Parathyroid adenoma (tissue), 2 donors: ENCODE measurements at regions not wholly inside any gene's neighbourhood (a gene's known extent, or its start where the extent isn't known, plus 50 kb on each side); places are given as distances from the start of the nearest gene placed in this dataset.

Experiments
- H2AFZ ChIP-seq: fragments of 300-600 bp; sonication (generic); one replicate; pipeline ENCODE4 v1.7.0; 2017; ENCODE audit warnings: antibody characterized with exemption, mild to moderate bottlenecking
- H3K27ac ChIP-seq: fragments of 300-600 bp; sonication (generic); one replicate; pipeline ENCODE4 v1.7.0; 2017
- H3K27me3 ChIP-seq: fragments of 300-600 bp; sonication (generic); one replicate; pipeline ENCODE4 v1.7.0; 2017; ENCODE audit warnings: low read length; ENCODE audit not compliant: control insufficient read depth, insufficient read depth
- H3K36me3 ChIP-seq: fragments of 300-600 bp; sonication (generic); one replicate; pipeline ENCODE4 v1.7.0; 2017; ENCODE audit warnings: low read length; ENCODE audit not compliant: control insufficient read depth, insufficient read depth
- H3K4me1 ChIP-seq: fragments of 300-600 bp; sonication (generic); one replicate; pipeline ENCODE4 v1.7.0; 2017; ENCODE audit warnings: control low read depth
- H3K4me2 ChIP-seq: fragments of 300-600 bp; sonication (generic); one replicate; pipeline ENCODE4 v1.7.0; 2017; ENCODE audit warnings: low read length
- H3K4me3 ChIP-seq: fragments of 300-600 bp; sonication (generic); one replicate; pipeline ENCODE4 v1.7.0; 2017; ENCODE audit warnings: low read depth, low read length
- H3K79me2 ChIP-seq: fragments of 300-600 bp; sonication (generic); one replicate; pipeline ENCODE4 v1.7.0; 2017; ENCODE audit warnings: control low read depth
- H3K9ac ChIP-seq: fragments of 300-600 bp; sonication (generic); one replicate; pipeline ENCODE4 v1.7.0; 2017; ENCODE audit warnings: mild to moderate bottlenecking
- H3K9me3 ChIP-seq: fragments of 300-600 bp; sonication (generic); one replicate; pipeline ENCODE4 v1.7.0; 2017; ENCODE audit warnings: low read length; ENCODE audit not compliant: control insufficient read depth
- TF ChIP-seq, protein P1 (sequence below): fragments of 300-600 bp; sonication (generic); IDR thresholded peaks from one replicate; pipeline ENCODE4 v1.7.0; 2017; ENCODE audit warnings: antibody characterized with exemption, mild to moderate bottlenecking
- donor health status: primary hyperparathyroidism.

- no peak overlapping the region for H2AFZ ChIP-seq
- H3K4me2 ChIP-seq, result no peak overlapping the region
- H3K9ac ChIP-seq, result no peak overlapping the region
- no peaks in the 10 kb centered on the region for H3K4me1 ChIP-seq
- no peaks in the 10 kb centered on the region for H3K36me3 ChIP-seq
- no peaks in the 10 kb centered on the region for H3K27me3 ChIP-seq
- H3K27ac ChIP-seq, result no peak overlapping the region
- TF ChIP-seq, protein P1, sequence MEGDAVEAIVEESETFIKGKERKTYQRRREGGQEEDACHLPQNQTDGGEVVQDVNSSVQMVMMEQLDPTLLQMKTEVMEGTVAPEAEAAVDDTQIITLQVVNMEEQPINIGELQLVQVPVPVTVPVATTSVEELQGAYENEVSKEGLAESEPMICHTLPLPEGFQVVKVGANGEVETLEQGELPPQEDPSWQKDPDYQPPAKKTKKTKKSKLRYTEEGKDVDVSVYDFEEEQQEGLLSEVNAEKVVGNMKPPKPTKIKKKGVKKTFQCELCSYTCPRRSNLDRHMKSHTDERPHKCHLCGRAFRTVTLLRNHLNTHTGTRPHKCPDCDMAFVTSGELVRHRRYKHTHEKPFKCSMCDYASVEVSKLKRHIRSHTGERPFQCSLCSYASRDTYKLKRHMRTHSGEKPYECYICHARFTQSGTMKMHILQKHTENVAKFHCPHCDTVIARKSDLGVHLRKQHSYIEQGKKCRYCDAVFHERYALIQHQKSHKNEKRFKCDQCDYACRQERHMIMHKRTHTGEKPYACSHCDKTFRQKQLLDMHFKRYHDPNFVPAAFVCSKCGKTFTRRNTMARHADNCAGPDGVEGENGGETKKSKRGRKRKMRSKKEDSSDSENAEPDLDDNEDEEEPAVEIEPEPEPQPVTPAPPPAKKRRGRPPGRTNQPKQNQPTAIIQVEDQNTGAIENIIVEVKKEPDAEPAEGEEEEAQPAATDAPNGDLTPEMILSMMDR, result no peak
- no peaks in the 10 kb centered on the region for H3K9me3 ChIP-seq
- H3K4me3 ChIP-seq, result no peak overlapping the region
- H3K79me2 ChIP-seq, result no peaks in the 10 kb centered on the region
Measured at GRCh38 chr17:12507026-12507595, 158.6 kb upstream of the MYOCD start.

DNA sequence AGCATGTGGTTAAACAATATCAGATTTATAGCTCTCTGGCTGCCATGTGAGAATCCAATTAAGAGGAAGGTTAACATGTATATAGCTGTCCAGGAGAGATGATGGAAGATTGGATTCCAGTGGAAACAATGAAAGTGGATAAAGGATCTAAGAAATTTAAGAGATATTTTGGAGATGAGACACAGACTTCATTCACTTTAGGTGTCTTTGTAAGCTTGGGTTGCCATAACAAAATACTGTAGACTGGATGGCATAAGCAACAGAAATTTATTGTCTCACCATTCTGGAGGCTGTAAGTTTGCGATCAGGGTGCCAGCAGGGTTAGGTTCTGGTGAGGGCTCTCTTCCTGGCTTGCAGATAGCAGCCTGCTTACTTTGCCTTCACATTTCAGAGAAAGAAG, 155.9 kb upstream of the MYOCD start:
- Histone ChIP-seq H2AFZ (no peak overlapping the region), H3K27me3 (no peaks in the 10 kb centered on the region), H3K36me3 (no peaks in the 10 kb centered on the region), H3K9me3 (no peaks in the 10 kb centered on the region), H3K79me2 (no peaks in the 10 kb centered on the region), H3K9ac (no peak overlapping the region), H3K4me1 (no peaks in the 10 kb centered on the region), H3K4me2 (no peak overlapping the region), H3K27ac (no peak overlapping the region), H3K4me3 (no peak overlapping the region)
- TF ChIP-seq, protein P1, result no peak

- H3K79me2 ChIP-seq, result no peaks in the 10 kb centered on the region
- no peaks in the 10 kb centered on the region for H3K27me3 ChIP-seq
- no peaks in the 10 kb centered on the region for H3K9me3 ChIP-seq
- H3K36me3 ChIP-seq, result no peaks in the 10 kb centered on the region
- H3K4me3 ChIP-seq, result no peak overlapping the region
- TF ChIP-seq, protein P1, result no peak
- no peaks in the 10 kb centered on the region for H3K4me1 ChIP-seq
- H3K4me2 ChIP-seq, result no peak overlapping the region
- H2AFZ ChIP-seq, result no peak overlapping the region
- H3K9ac ChIP-seq, result no peak overlapping the region
- H3K27ac ChIP-seq, result no peak overlapping the region
Measured at GRCh38 chr17:12510535-12510934, 155.2 kb upstream of the MYOCD start.

GRCh38 chr17:12512694-12513355, 152.9 kb upstream of the MYOCD start:
- H3K36me3 ChIP-seq, result no peaks in the 10 kb centered on the region
- no peaks in the 10 kb centered on the region for H3K27me3 ChIP-seq
- no peak overlapping the region for H3K27ac ChIP-seq
- TF ChIP-seq, protein P1, result no peak
- no peaks in the 10 kb centered on the region for H3K79me2 ChIP-seq
- no peak overlapping the region for H3K4me3 ChIP-seq
- H3K9me3 ChIP-seq, result no peaks in the 10 kb centered on the region
- H3K9ac ChIP-seq, result no peak overlapping the region
- H2AFZ ChIP-seq, result no peak overlapping the region
- no peak overlapping the region for H3K4me2 ChIP-seq
- no peaks in the 10 kb centered on the region for H3K4me1 ChIP-seq

- Histone ChIP-seq H3K36me3 (no peaks in the 10 kb centered on the region), H3K9me3 (no peaks in the 10 kb centered on the region), H3K4me3 (no peak overlapping the region), H2AFZ (no peak overlapping the region), H3K4me1 (no peaks in the 10 kb centered on the region), H3K9ac (no peak overlapping the region), H3K4me2 (no peak overlapping the region), H3K79me2 (no peaks in the 10 kb centered on the region), H3K27ac (no peak overlapping the region), H3K27me3 (no peaks in the 10 kb centered on the region)
- TF ChIP-seq, protein P1, result no peak
Measured at GRCh38 chr17:12514596-12514995, 151.1 kb upstream of the MYOCD start.
